ENCODE measurements at regions not wholly inside any gene's neighbourhood (a gene's known extent, or its start where the extent isn't known, plus 50 kb on each side); places are given as distances from the start of the nearest gene placed in this dataset.
"Not testable (repeated sequence)": the region's sequence is repeated elsewhere in the genome, so short reads cannot be mapped to it uniquely, and the experiment has no call there.

DNA sequence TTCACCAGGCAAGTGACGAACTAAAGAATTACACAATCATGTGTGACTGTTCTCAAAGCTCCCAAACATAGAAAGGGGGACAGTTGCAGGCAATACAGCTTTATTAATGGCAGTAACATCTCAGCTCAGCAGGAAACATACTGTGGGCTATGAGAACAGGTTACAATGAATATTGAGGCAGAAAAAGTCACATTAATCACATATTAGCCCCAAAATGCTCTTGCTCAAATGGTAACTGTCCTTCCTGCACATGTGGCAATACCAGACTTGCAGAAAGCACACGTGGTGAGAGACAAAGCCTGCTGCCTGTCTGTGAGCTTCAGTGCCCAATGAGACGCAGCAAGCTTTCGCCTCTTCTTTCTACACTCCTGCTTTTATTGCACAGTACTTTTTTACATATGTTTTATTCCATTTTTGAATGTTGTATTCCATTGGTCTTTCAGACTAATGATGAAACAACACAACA lies 104.9 kb upstream of the ACBD5 start:
- no peak for DNase-seq (ENCODE audit: low read depth in 2 of 2)

GRCh38 chr10:27344568-27345454 lies 104.2 kb upstream of the ACBD5 start:
- no peak for DNase-seq (ENCODE audit: low read depth in 2 of 2)

GRCh38 chr10:27341001-27341400 lies 100.4 kb upstream of the ACBD5 start:
- no peak for DNase-seq (ENCODE audit: low read depth in 2 of 2)

GRCh38 chr10:27335246-27335645 lies 94.6 kb upstream of the ACBD5 start:
- DNase-seq (ENCODE audit: low read depth in 2 of 2): not testable (repeated sequence)

GRCh38 chr10:27330074-27330473 lies 89.5 kb upstream of the ACBD5 start:
- DNase-seq (ENCODE audit: low read depth in 2 of 2): no peak

DNA sequence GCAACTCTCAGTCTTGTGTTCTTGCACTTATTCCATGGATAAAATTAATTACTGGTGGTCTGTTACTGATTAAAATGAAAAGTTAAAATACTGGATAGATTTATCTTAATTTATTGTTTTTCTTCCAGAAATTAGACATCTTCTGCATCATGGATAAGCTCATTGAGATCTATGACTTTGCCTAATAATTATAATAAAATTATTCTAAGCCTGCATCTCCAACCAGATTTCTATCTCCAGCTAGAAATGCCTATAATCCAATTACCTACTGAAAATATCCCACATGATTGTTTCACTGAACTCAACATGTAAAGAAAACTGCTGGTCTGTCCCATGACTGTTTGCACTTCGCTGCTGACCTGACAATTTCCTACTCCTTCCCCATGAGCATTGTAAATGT lies 88.3 kb upstream of the ACBD5 start:
- DNase-seq (ENCODE audit: low read depth in 2 of 2): no peak

DNA sequence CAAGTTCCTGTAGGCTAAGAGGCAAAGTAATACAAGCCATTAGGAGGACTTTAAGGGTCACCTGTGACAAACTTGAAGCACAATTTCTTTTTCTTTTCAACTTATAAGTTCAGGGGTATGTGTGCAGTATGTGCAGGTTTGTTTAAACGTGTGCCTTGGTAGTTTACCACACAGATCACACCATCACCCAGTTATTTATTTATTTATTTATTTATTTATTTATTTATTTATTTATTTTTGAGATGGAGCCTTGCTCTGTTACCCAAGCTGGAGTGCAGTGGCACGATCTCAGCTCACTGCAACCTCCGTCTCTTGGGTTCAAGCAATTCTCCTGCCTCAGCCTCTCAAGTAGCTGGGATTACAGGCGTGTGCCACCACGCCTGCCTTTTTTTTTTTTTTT lies 86.2 kb upstream of the ACBD5 start:
- not testable (repeated sequence) for DNase-seq (ENCODE audit: low read depth in 2 of 2)

GRCh38 chr10:27319752-27320431 lies 79.3 kb upstream of the ACBD5 start:
- DNase-seq (ENCODE audit: low read depth in 2 of 2): no peak

GRCh38 chr10:27319139-27319538 lies 78.5 kb upstream of the ACBD5 start:
- not testable (repeated sequence) for DNase-seq (ENCODE audit: low read depth in 2 of 2)

- DNase-seq (ENCODE audit: low read depth in 2 of 2): not testable (repeated sequence)
These were observed 74.5 kb upstream of the ACBD5 start for GRCh38 chr10:27315082-27315481.

GRCh38 chr10:27313586-27313985 lies 73.0 kb upstream of the ACBD5 start:
- not testable (repeated sequence) for DNase-seq (ENCODE audit: low read depth in 2 of 2)

GRCh38 chr10:27312854-27313253 lies 72.3 kb upstream of the ACBD5 start:
- DNase-seq (ENCODE audit: low read depth in 2 of 2): no peak

GRCh38 chr10:27311809-27312208 lies 71.2 kb upstream of the ACBD5 start:
- DNase-seq (ENCODE audit: low read depth in 2 of 2): not testable (repeated sequence)

- DNase-seq (ENCODE audit: low read depth in 2 of 2): not testable (repeated sequence)
These were observed 57.9 kb upstream of the ACBD5 start for GRCh38 chr10:27298522-27298850.

- DNase-seq (ENCODE audit: low read depth in 2 of 2): no peak
These were observed 57.4 kb upstream of the ACBD5 start for GRCh38 chr10:27297844-27298521.

DNA sequence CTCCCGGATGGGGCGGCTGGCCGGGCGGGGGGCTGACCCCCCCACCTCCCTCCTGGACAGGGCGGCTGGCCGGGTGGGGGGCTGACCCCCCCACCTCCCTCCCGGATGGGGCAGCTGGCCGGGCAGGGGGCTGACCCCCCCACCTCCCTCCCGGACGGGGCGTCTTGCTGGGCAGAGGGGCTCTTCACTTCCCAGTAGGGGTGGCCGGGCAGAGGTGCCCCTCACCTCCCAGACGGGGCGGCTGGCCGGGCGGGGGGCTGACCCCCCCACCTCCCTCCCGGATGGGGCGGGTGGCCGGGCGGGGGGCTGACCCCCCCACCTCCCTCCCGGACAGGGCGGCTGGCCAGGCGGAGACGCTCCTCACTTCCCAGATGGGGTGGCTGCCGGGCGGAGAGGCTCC lies 55.7 kb upstream of the ACBD5 start:
- DNase-seq (ENCODE audit: low read depth in 2 of 2): not testable (repeated sequence)

DNA sequence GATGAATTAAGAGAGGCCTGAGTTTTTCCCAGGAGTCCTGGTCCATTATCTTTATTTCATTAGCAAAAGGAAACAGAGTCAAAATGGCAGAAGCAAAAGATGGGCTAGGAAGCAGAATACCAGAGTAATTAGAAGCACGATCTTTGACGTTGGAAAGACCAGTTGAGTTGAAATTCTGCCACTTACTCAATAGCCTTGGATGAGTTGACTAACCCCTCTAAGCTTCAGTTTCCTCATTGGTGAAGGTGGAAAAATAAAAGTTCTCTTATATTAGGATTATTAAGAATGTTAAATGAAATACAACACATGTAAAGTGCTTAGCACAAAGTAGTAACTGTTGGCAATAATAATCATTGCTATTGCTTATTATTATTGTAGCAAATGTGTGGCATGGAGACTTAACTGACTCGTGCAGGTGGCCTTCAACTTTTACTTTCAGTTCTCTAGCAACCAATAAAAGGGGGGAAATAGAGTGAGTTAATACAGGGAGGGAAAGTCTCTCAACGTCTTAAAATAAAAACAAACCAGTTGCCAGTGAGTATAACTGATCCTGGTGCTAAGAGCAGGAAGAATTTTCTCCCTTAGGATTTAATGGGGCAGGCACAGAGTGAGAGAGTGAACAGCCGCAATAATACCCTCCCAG lies 50.8 kb upstream of the ACBD5 start:
- DNase-seq (ENCODE audit: low read depth in 2 of 2): not testable (repeated sequence)

All from fibroblast of skin of left biceps (primary cell).